Lower leg skin (tissue), 3 donors: ENCODE measurements at regions not wholly inside any gene's neighbourhood (a gene's known extent, or its start where the extent isn't known, plus 50 kb on each side); places are given as distances from the start of the nearest gene placed in this dataset.

Experiments used
- POLR2A ChIP-seq, 2 donors: fragments of 450-650 bp; IDR thresholded peaks; one replicate each; pipeline ENCODE4 v1.6.1; 2016 to 2017; ENCODE audit warnings: antibody characterized with exemption in 2 of 2, mild to moderate bottlenecking in 1 of 2, moderate library complexity in 1 of 2
- TF ChIP-seq, protein P1 (sequence below), 3 donors: fragments of 450-650 bp; IDR thresholded peaks; one replicate each; pipeline ENCODE4 v1.5.1; 2016; ENCODE audit warnings: antibody characterized with exemption in 3 of 3, mild to moderate bottlenecking in 3 of 3, moderate library complexity in 2 of 3

DNA sequence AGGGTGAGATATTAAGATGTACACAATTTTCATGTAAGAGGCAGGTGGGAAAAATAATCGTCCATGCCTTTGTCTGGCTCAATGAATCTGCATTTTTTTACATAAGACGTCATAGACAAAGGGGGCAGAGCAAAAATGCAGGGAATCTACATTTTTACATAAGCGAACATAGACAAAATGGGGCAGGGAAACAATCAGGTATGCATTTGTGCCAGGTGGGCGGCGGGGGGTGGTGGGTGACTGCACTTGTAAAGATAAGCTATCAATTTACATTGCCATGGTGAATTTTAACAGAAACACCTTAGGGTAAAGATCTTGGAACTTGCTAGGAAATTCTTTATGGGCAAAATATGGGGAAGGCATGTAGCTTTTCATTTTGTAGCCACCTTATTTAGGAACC lies 96.3 kb upstream of the CES5A start:
- TF ChIP-seq, protein P1, sequence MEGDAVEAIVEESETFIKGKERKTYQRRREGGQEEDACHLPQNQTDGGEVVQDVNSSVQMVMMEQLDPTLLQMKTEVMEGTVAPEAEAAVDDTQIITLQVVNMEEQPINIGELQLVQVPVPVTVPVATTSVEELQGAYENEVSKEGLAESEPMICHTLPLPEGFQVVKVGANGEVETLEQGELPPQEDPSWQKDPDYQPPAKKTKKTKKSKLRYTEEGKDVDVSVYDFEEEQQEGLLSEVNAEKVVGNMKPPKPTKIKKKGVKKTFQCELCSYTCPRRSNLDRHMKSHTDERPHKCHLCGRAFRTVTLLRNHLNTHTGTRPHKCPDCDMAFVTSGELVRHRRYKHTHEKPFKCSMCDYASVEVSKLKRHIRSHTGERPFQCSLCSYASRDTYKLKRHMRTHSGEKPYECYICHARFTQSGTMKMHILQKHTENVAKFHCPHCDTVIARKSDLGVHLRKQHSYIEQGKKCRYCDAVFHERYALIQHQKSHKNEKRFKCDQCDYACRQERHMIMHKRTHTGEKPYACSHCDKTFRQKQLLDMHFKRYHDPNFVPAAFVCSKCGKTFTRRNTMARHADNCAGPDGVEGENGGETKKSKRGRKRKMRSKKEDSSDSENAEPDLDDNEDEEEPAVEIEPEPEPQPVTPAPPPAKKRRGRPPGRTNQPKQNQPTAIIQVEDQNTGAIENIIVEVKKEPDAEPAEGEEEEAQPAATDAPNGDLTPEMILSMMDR (IDR thresholded peaks at IDR 0.05): no peak
- TF ChIP-seq POLR2A (IDR thresholded peaks at IDR 0.05): no peak
